ENCODE measurements at regions not wholly inside any gene's neighbourhood (a gene's known extent, or its start where the extent isn't known, plus 50 kb on each side); places are given as distances from the start of the nearest gene placed in this dataset.
A peak's percentile ranks its signal among the peaks of the same experiment; 100 is the strongest.

DNA sequence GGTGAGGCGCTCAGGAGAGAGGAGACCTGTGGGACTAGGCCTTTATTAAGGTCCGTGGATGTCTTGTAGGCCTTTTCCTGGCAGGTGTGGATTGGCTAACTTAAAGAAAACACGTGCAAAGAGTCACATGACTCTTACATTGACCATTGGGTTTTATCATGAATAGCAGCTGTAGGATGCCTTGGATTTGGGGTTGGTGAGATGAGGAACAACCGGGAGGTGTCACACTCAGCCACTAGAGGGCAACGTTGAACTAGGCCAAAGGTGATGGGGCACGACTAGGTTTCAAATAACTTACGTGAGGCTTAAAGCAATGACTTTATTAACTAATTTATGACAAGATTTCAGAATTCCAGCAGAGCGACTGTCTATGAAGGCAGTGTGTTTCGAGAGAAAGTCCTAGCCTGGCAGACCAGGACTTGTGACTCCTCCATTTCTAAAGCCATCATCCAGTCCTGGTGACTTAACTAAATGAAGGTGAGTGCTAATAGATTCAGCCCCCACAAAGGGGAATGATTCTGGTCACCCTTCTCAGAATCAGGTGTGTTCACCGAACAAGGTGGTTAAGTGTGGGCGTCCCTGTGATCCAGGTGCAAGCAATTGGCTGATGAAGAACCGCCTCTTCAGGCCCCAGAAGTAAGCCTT, 345.6 kb downstream of the MCTP2 start:
- no peaks in the 10 kb centered on the region for H3K9me3 ChIP-seq (ENCODE audit: insufficient read depth, low read length, severe bottlenecking)
- H4K20me1 ChIP-seq (ENCODE audit: insufficient read depth, low read length): peaks cover 32% of the 10 kb centered on the region
- H3K27me3 ChIP-seq (ENCODE audit: insufficient read depth, low read length, poor library complexity): peaks cover 73% of the 10 kb centered on the region
- H3K9ac ChIP-seq (ENCODE audit: low read depth, low read length): no peak overlapping the region
- H3K4me3 ChIP-seq (ENCODE audit: low read depth in 1 of 2, low read length in 2 of 2): no peak overlapping the region
- peak; percentile 87 for ATAC-seq (ENCODE audit: insufficient read depth, low read depth)
- H3K36me3 ChIP-seq (ENCODE audit: insufficient read depth, low read length): no peaks in the 10 kb centered on the region
- peak; percentile 53 for DNase-seq
- no peaks in the 10 kb centered on the region for H3K4me1 ChIP-seq (ENCODE audit: insufficient read depth, low read length)
- no peaks in the 10 kb centered on the region for H3K79me2 ChIP-seq (ENCODE audit: insufficient read depth, low read length)
- no peak overlapping the region for H2AFZ ChIP-seq (ENCODE audit: low read depth, low read length)
- TF ChIP-seq EZH2 (IDR thresholded peaks at IDR 0.05; ENCODE audit: borderline replicate concordance, low read depth, low read length, severe bottlenecking) (no peak), CTCF (IDR thresholded peaks at IDR 0.05; ENCODE audit: borderline replicate concordance, extremely low read depth, low read length, poor library complexity, severe bottlenecking) (peak; percentile 94)
- no peak overlapping the region for H3K27ac ChIP-seq (ENCODE audit: low read length)
- no peak overlapping the region for H3K4me2 ChIP-seq (ENCODE audit: insufficient read depth, low read length)

GRCh38 chr15:94579286-94579685, 347.9 kb downstream of the MCTP2 start:
- DNase-seq (no peak), ATAC-seq (ENCODE audit: insufficient read depth, low read depth) (no peak)
- Histone ChIP-seq H3K9ac (ENCODE audit: low read depth, low read length) (no peak overlapping the region), H3K79me2 (ENCODE audit: insufficient read depth, low read length) (no peaks in the 10 kb centered on the region), H3K4me3 (ENCODE audit: low read depth in 1 of 2, low read length in 2 of 2) (no peak overlapping the region), H3K27me3 (ENCODE audit: insufficient read depth, low read length, poor library complexity) (peaks cover 80% of the 10 kb centered on the region), H3K27ac (ENCODE audit: low read length) (no peak overlapping the region), H3K36me3 (ENCODE audit: insufficient read depth, low read length) (no peaks in the 10 kb centered on the region), H3K4me1 (ENCODE audit: insufficient read depth, low read length) (peaks cover 2% of the 10 kb centered on the region; the same call in 1 of the 2 replicates), H3K4me2 (ENCODE audit: insufficient read depth, low read length) (no peak overlapping the region), H2AFZ (ENCODE audit: low read depth, low read length) (no peak overlapping the region), H3K9me3 (ENCODE audit: insufficient read depth, low read length, severe bottlenecking) (no peaks in the 10 kb centered on the region), H4K20me1 (ENCODE audit: insufficient read depth, low read length) (peaks cover 33% of the 10 kb centered on the region)
- TF ChIP-seq EZH2 (IDR thresholded peaks at IDR 0.05; ENCODE audit: borderline replicate concordance, low read depth, low read length, severe bottlenecking) (no peak), CTCF (IDR thresholded peaks at IDR 0.05; ENCODE audit: borderline replicate concordance, extremely low read depth, low read length, poor library complexity, severe bottlenecking) (no peak)

- H3K4me2 ChIP-seq (ENCODE audit: insufficient read depth, low read length): no peak overlapping the region
- H3K4me3 ChIP-seq (ENCODE audit: low read depth in 1 of 2, low read length in 2 of 2): no peak overlapping the region
- no peak overlapping the region for H3K9ac ChIP-seq (ENCODE audit: low read depth, low read length)
- no peaks in the 10 kb centered on the region for H3K36me3 ChIP-seq (ENCODE audit: insufficient read depth, low read length)
- no peak overlapping the region for H2AFZ ChIP-seq (ENCODE audit: low read depth, low read length)
- no peaks in the 10 kb centered on the region for H3K9me3 ChIP-seq (ENCODE audit: insufficient read depth, low read length, severe bottlenecking)
- H3K27ac ChIP-seq (ENCODE audit: low read length): no peak overlapping the region
- TF ChIP-seq CTCF (IDR thresholded peaks at IDR 0.05; ENCODE audit: borderline replicate concordance, extremely low read depth, low read length, poor library complexity, severe bottlenecking) (no peak), EZH2 (IDR thresholded peaks at IDR 0.05; ENCODE audit: borderline replicate concordance, low read depth, low read length, severe bottlenecking) (no peak)
- peaks cover 81% of the 10 kb centered on the region for H3K27me3 ChIP-seq (ENCODE audit: insufficient read depth, low read length, poor library complexity)
- no peak for ATAC-seq (ENCODE audit: insufficient read depth, low read depth)
- no peaks in the 10 kb centered on the region for H3K79me2 ChIP-seq (ENCODE audit: insufficient read depth, low read length)
- DNase-seq: no peak
- H4K20me1 ChIP-seq (ENCODE audit: insufficient read depth, low read length): peaks cover 36% of the 10 kb centered on the region
- H3K4me1 ChIP-seq (ENCODE audit: insufficient read depth, low read length): peaks cover 12% of the 10 kb centered on the region
These were observed 349.0 kb downstream of the MCTP2 start for GRCh38 chr15:94580211-94580885.
